Right lobe of liver (tissue), 6 donors: ENCODE measurements at regions not wholly inside any gene's neighbourhood (a gene's known extent, or its start where the extent isn't known, plus 50 kb on each side); places are given as distances from the start of the nearest gene placed in this dataset.
A peak's percentile ranks its signal among the peaks of the same experiment; 100 is the strongest.

Source experiments
- ATAC-seq, 4 donors: fragments of 200-7000 bp; cut with Tn5 transposase; one replicate each; pipeline ENCODE4 v1.9.1; 2020; ENCODE audit warnings: mild to moderate bottlenecking in 4 of 4, moderate library complexity in 4 of 4
- DNase-seq, 3 donors: peaks; one replicate each; pipeline ENCODE4 v3.0.0-alpha.2; 2020
- H3K27ac ChIP-seq, 3 donors: fragments of 200-600 bp; one replicate each; pipeline ENCODE4 v1.8.0; 2022
- H3K27me3 ChIP-seq, 2 donors: fragments of 200-600 bp; one replicate each; pipeline ENCODE4 v1.8.0; 2022
- H3K36me3 ChIP-seq, 4 donors: fragments of 200-600 bp; sonication (generic) in 1 of 4; one replicate each; pipeline versions ENCODE4 v1.5.1 to v1.8.0; 2017 to 2022; ENCODE audit warnings: control low read depth in 1 of 4
- H3K4me1 ChIP-seq, 4 donors: fragments of 200-600 bp; sonication (generic) in 1 of 4; one replicate each; pipeline versions ENCODE4 v1.5.1 to v1.8.0; 2017 to 2022; ENCODE audit warnings: control low read depth in 1 of 4
- H3K4me3 ChIP-seq, 3 donors: fragments of 200-600 bp; one replicate each; pipeline ENCODE4 v1.8.0; 2022
- H3K9me3 ChIP-seq, 4 donors: fragments of 200-600 bp; sonication (generic) in 1 of 4; one replicate each; pipeline versions ENCODE4 v1.5.1 to v1.8.0; 2017 to 2022; ENCODE audit warnings: control low read depth in 1 of 4
- POLR2A ChIP-seq: fragments of 450-650 bp; IDR thresholded peaks from one replicate; pipeline ENCODE4 v1.6.1; 2017; ENCODE audit warnings: antibody characterized with exemption, mild to moderate bottlenecking
- WGBS: methylation state at CpG from one replicate; pipeline ENCODE4 v1.1.6; 2018; ENCODE audit warnings: low coverage, low lambda C conversion rate; ENCODE audit not compliant: insufficient coverage; ENCODE audit errors: missing lambda C conversion rate; 5-methylcytosine and 5-hydroxymethylcytosine counted together
- intact Hi-C, 2 donors: fragments of 100-400 bp; cut with DNase I; formaldehyde crosslinking; loops; one replicate each; pipeline versions ENCODE4 v1.11.2 to v1.14.1; 2022
- TF ChIP-seq, protein P1 (sequence below), 4 donors: fragments of 200-600 bp in 3 of 4; fragments of 450-650 bp in 1 of 4; IDR thresholded peaks; one replicate each; pipeline versions ENCODE4 v1.5.1 to v1.8.0; 2016 to 2022; ENCODE audit warnings: antibody characterized with exemption in 4 of 4, mild to moderate bottlenecking in 2 of 4
- donor health status: DM: no; HTN: yes; CAD: no.
- donor health status: DM: no; HTN: no; CAD: no.
- donor health status: DM: no; HTN: no; CAD: no.
- donor health status: DM: no; HTN: yes; CAD: no.
- donor health status: DM: no; HTN: yes; CAD: no.

DNA sequence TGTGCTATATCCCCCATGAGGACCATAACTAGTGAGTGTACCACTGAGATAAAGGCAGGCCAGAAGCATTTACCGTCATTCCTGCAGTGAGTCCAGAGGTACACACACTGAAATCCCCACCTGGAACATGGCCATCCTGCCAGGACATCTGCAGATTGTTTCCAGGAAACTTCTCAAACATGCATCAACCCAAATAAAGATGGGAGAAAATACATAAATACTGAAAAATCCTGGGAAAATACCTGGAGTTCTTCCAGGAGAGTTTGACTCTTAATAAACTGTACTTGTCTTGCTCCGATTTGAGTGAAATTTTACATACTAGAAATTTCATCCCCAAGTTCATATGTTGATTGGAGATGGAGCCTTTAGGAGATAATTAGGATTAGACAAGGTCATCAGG is 388.1 kb upstream of the KLHL29 start:
- intact Hi-C loops: no loop called here
- ATAC-seq: no peak
- WGBS: 43% methylated on average over 2 of the region's 2 CpGs

DNA sequence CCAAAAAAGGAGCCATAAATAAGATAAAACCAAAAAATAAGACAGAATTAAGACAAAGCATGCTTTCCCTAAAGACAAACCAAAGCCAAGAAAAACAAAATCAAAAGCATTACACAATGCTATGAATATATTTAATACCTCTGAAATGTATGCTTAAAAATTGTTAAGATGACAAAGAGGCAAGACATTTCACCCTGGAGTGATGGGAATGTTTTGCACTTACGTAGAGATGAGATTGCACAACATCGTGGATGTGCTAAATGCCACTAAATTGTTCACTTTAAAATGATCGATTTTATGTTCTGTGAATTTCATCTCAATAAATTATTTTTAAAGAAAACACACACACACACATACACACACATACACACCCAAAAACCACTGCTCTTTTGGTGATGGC is 386.6 kb upstream of the KLHL29 start:
- H3K9me3 ChIP-seq: no peaks in the 10 kb centered on the region
- TF ChIP-seq POLR2A: no peak
- TF ChIP-seq, protein P1, sequence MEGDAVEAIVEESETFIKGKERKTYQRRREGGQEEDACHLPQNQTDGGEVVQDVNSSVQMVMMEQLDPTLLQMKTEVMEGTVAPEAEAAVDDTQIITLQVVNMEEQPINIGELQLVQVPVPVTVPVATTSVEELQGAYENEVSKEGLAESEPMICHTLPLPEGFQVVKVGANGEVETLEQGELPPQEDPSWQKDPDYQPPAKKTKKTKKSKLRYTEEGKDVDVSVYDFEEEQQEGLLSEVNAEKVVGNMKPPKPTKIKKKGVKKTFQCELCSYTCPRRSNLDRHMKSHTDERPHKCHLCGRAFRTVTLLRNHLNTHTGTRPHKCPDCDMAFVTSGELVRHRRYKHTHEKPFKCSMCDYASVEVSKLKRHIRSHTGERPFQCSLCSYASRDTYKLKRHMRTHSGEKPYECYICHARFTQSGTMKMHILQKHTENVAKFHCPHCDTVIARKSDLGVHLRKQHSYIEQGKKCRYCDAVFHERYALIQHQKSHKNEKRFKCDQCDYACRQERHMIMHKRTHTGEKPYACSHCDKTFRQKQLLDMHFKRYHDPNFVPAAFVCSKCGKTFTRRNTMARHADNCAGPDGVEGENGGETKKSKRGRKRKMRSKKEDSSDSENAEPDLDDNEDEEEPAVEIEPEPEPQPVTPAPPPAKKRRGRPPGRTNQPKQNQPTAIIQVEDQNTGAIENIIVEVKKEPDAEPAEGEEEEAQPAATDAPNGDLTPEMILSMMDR (IDR thresholded peaks at IDR 0.05): no peak
- intact Hi-C loops: no loop called here
- H3K36me3 ChIP-seq: no peaks in the 10 kb centered on the region
- DNase-seq (no peak), ATAC-seq (no peak)
- 71% methylated on average over 3 of the region's 3 CpGs for WGBS
- H3K27ac ChIP-seq: no peak overlapping the region
- H3K27me3 ChIP-seq: no peaks in the 10 kb centered on the region
- no peak overlapping the region for H3K4me3 ChIP-seq
- no peaks in the 10 kb centered on the region for H3K4me1 ChIP-seq

More for the DNA sequence above, 388.1 kb upstream of the KLHL29 start:
- H3K4me3 ChIP-seq: no peak overlapping the region
- H3K27ac ChIP-seq: no peak overlapping the region
- H3K4me1 ChIP-seq: no peaks in the 10 kb centered on the region
- DNase-seq: no peak
- H3K9me3 ChIP-seq: no peaks in the 10 kb centered on the region
- H3K36me3 ChIP-seq: no peaks in the 10 kb centered on the region
- no peaks in the 10 kb centered on the region for H3K27me3 ChIP-seq
- TF ChIP-seq, protein P1 (IDR thresholded peaks at IDR 0.05): no peak
- no peak for TF ChIP-seq POLR2A

DNA sequence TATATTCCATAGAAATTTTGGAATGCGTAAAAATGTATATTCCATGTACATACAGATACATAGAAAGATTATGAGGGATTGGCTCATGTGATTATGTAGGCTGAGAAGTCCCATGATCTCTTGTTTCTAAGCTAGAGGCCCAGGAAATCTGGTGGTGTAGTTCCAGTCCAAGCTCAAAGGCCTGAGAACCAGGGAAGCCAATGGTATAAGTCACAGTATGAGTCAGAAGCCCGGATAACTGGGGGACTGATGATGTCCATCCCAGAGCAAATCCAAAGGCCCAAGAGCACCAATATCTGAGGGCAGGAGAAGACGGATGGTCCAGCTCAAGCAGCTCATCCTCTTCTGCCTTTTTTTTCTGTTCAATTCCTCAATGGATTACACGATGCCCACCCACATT is 385.0 kb upstream of the KLHL29 start:
- DNase-seq (no peak), ATAC-seq (no peak)
- intact Hi-C loops: no loop called here
- TF ChIP-seq, protein P1 (IDR thresholded peaks at IDR 0.05): no peak
- TF ChIP-seq POLR2A: no peak
- H3K36me3 ChIP-seq: no peaks in the 10 kb centered on the region
- no peaks in the 10 kb centered on the region for H3K27me3 ChIP-seq
- WGBS: 71% methylated on average over 4 of the region's 4 CpGs
- H3K4me3 ChIP-seq: no peak overlapping the region
- H3K27ac ChIP-seq: no peak overlapping the region
- H3K9me3 ChIP-seq: no peaks in the 10 kb centered on the region
- H3K4me1 ChIP-seq: no peaks in the 10 kb centered on the region

DNA sequence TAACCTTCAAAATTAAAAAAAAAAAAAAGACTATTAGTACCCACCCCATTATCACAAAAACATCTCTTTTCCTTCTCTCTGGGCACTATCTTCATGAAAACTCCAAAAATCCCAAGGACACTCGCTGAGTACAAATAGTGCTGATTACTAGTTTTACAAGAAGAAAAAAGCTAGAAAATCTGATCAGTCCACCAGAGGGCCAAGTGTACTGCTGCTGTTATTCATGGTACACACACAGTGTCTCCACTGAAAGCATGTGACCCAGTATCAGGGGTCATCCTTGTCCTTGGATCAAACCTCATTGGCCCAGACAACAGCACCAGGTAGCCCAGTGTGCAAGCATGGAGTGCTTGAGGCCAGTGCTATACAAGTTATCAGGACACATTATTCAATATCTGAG is 382.7 kb upstream of the KLHL29 start:
- TF ChIP-seq, protein P1 (IDR thresholded peaks at IDR 0.05): peak; percentile 15 to 34 (median 24)
- no peak for TF ChIP-seq POLR2A
- Histone ChIP-seq H3K4me3 (no peak overlapping the region), H3K4me1 (no peaks in the 10 kb centered on the region), H3K27ac (no peak overlapping the region), H3K9me3 (no peaks in the 10 kb centered on the region), H3K27me3 (no peaks in the 10 kb centered on the region), H3K36me3 (no peaks in the 10 kb centered on the region)
- intact Hi-C loops: no loop called here
- DNase-seq (no peak), ATAC-seq (peak; percentile 52 to 63 (median 60))
- WGBS: 67% methylated on average over 1 of the region's 1 CpG

DNA sequence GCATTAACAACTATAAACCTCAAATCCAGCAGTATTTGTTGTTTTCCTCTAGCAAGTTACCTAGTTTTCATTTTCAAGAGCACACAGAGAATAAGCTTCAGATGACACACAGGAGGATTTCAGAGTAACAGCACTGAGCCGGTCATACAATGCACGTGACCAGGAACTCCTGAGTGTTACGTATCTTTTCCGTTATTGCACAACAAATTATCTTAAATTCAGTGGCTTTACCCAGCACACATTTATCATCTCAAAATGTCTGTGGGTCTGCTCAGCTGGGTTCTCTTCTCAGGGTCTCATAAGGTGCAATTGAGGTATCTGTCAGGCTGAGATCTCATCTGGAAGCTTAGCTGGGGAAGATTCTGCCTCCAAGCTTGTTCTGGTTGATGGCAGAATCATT is 379.5 kb upstream of the KLHL29 start:
- 89% methylated on average over 4 of the region's 4 CpGs for WGBS
- TF ChIP-seq, protein P1 (IDR thresholded peaks at IDR 0.05): no peak
- TF ChIP-seq POLR2A: no peak
- Histone ChIP-seq H3K27me3 (no peaks in the 10 kb centered on the region), H3K27ac (no peak overlapping the region), H3K36me3 (no peaks in the 10 kb centered on the region), H3K4me1 (no peaks in the 10 kb centered on the region), H3K9me3 (no peaks in the 10 kb centered on the region), H3K4me3 (no peak overlapping the region)
- intact Hi-C loops: no loop called here
- no peak for DNase-seq
- no peak for ATAC-seq
